Kidney (tissue), 13 donors: ENCODE measurements at regions not wholly inside any gene's neighbourhood (a gene's known extent, or its start where the extent isn't known, plus 50 kb on each side); places are given as distances from the start of the nearest gene placed in this dataset.
"Not testable (repeated sequence)": the region's sequence is repeated elsewhere in the genome, so short reads cannot be mapped to it uniquely, and the experiment has no call there.

ENCODE experiments used
- DNase-seq, 5 donors: peaks; one replicate each; pipeline ENCODE4 v3.0.0-alpha.2; 2013 to 2020
- FAIRE-seq: peaks from 2 replicates; lab custom pipeline; 2012; peaks lifted over from hg19 to GRCh38; lab: Jason Lieb, UNC
- H3K27ac ChIP-seq, 2 donors: one replicate each; pipeline ENCODE4 v1.7.0; 2013; ENCODE audit warnings: low read depth in 2 of 2, low read length in 2 of 2, inconsistent platforms in 1 of 2
- H3K27me3 ChIP-seq: one replicate; pipeline ENCODE4 v1.7.1; 2013; ENCODE audit warnings: low read length, inconsistent platforms; ENCODE audit not compliant: control insufficient read depth, insufficient read depth
- H3K36me3 ChIP-seq, 3 donors: one replicate each; pipeline versions ENCODE4 v1.7.0 to v1.7.1; 2013; ENCODE audit warnings: low read length in 3 of 3, control low read depth in 1 of 3, inconsistent platforms in 1 of 3; ENCODE audit not compliant: insufficient read depth in 3 of 3, control insufficient read depth in 2 of 3
- H3K4me1 ChIP-seq, 3 donors: one replicate each; pipeline versions ENCODE4 v1.7.0 to v1.7.1; 2013; ENCODE audit warnings: low read length in 3 of 3, inconsistent platforms in 1 of 3, low read depth in 1 of 3; ENCODE audit not compliant: control insufficient read depth in 2 of 3, insufficient read depth in 2 of 3
- H3K4me3 ChIP-seq, 3 donors: one replicate each; pipeline versions ENCODE4 v1.7.0 to v1.8.1; 2013; ENCODE audit warnings: low read length in 3 of 3, control low read depth in 1 of 3, inconsistent platforms in 1 of 3
- H3K9ac ChIP-seq, 3 donors: one replicate each; pipeline versions ENCODE4 v1.7.0 to v1.7.1; 2013; ENCODE audit warnings: low read length in 3 of 3, control low read depth in 1 of 3, inconsistent platforms in 1 of 3
- H3K9me3 ChIP-seq, 3 donors: one replicate each; pipeline versions ENCODE4 v1.7.0 to v1.7.1; 2013; ENCODE audit warnings: low read length in 3 of 3, control low read depth in 1 of 3, inconsistent platforms in 1 of 3; ENCODE audit not compliant: control insufficient read depth in 2 of 3, insufficient read depth in 1 of 3
- intact Hi-C: fragments of 100-400 bp; cut with DNase I; formaldehyde crosslinking; loops from one replicate; pipeline ENCODE4 v1.11.1; 2022
- TF ChIP-seq, protein P1 (sequence below): IDR thresholded peaks from 3 replicates; pipeline ENCODE4 v1.5.1; 2012; ENCODE audit warnings: mild to moderate bottlenecking, moderate library complexity, borderline replicate concordance; ENCODE audit not compliant: insufficient read depth; ENCODE audit errors: extremely low read depth
- donor health status: control.
- donor health status: control.
- donor health status: control.
- donor health status: control.
- donor health status: control.
- donor health status: DM: yes; HTN: yes; CAD: no.
- donor health status: Normal renal cell carcinoma (clear cell type).

DNA sequence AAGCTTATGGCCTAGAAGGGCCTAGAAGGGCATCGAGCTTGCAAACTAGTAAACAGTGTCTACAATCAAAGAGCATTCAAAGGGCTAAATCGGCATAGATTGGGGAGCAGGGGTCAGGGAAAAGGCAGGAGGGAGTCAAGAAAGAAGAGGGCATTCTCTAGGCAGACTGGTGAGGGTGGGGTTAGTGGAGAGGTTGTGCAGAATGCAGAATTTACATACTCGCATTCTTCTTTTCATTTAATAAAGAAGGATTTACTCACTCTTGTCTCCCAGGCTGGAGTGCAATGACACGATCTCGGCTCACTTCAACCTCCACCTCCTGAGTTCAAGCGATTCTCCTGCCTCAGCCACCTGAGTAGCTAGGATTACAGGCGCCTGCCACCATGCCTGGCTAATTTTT, 110.7 kb downstream of the TRIM43 start:
- Histone ChIP-seq H3K27ac (no peak overlapping the region), H3K4me1 (no peaks in the 10 kb centered on the region), H3K4me3 (no peak overlapping the region), H3K9ac (no peak overlapping the region), H3K36me3 (no peaks in the 10 kb centered on the region), H3K27me3 (no peaks in the 10 kb centered on the region), H3K9me3 (no peaks in the 10 kb centered on the region)
- intact Hi-C loops: no loop called here
- DNase-seq: no peak
- TF ChIP-seq, protein P1, sequence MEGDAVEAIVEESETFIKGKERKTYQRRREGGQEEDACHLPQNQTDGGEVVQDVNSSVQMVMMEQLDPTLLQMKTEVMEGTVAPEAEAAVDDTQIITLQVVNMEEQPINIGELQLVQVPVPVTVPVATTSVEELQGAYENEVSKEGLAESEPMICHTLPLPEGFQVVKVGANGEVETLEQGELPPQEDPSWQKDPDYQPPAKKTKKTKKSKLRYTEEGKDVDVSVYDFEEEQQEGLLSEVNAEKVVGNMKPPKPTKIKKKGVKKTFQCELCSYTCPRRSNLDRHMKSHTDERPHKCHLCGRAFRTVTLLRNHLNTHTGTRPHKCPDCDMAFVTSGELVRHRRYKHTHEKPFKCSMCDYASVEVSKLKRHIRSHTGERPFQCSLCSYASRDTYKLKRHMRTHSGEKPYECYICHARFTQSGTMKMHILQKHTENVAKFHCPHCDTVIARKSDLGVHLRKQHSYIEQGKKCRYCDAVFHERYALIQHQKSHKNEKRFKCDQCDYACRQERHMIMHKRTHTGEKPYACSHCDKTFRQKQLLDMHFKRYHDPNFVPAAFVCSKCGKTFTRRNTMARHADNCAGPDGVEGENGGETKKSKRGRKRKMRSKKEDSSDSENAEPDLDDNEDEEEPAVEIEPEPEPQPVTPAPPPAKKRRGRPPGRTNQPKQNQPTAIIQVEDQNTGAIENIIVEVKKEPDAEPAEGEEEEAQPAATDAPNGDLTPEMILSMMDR: no peak
- FAIRE-seq: no peak

GRCh38 chr2:95707161-95707560, 115.4 kb downstream of the TRIM43 start:
- H3K36me3 ChIP-seq, H3K4me3 ChIP-seq, H3K27ac ChIP-seq, H3K9me3 ChIP-seq, H3K4me1 ChIP-seq, H3K9ac ChIP-seq, H3K27me3 ChIP-seq, DNase-seq, intact Hi-C loops, FAIRE-seq: not testable (repeated sequence)

DNA sequence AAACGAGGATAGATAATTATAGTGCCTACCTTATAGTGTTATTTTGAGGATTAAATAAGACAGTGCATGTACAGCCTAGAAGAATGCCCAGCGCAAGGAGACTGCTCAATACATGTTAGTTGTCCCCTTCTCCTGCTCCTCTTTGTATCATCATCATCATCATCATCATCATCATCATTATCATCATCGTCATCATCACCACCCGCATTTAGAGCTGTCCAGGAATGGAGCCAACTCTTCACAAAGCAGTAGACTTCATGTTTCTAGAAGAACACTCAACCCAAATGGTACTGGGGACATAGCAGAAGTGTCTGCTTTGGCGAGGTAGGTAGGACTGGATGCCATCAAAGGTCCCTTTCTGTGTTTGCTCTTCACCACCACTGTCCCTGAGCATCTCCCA, 116.0 kb downstream of the TRIM43 start:
- H3K4me3 ChIP-seq: no peak overlapping the region
- no peaks in the 10 kb centered on the region for H3K9me3 ChIP-seq
- no peak overlapping the region for H3K9ac ChIP-seq
- FAIRE-seq (no peak), DNase-seq (no peak)
- no peaks in the 10 kb centered on the region for H3K27me3 ChIP-seq
- H3K36me3 ChIP-seq: no peaks in the 10 kb centered on the region
- no peaks in the 10 kb centered on the region for H3K4me1 ChIP-seq
- TF ChIP-seq, protein P1: no peak
- intact Hi-C loops: no loop called here
- no peak overlapping the region for H3K27ac ChIP-seq

GRCh38 chr2:95709831-95710230, 118.0 kb downstream of the TRIM43 start:
- intact Hi-C loops: no loop called here
- no peak overlapping the region for H3K9ac ChIP-seq
- no peaks in the 10 kb centered on the region for H3K4me1 ChIP-seq
- no peak for FAIRE-seq
- no peaks in the 10 kb centered on the region for H3K9me3 ChIP-seq
- H3K36me3 ChIP-seq: no peaks in the 10 kb centered on the region
- no peak overlapping the region for H3K27ac ChIP-seq
- DNase-seq: no peak
- H3K27me3 ChIP-seq: no peaks in the 10 kb centered on the region
- H3K4me3 ChIP-seq: no peak overlapping the region
- TF ChIP-seq, protein P1: no peak

DNA sequence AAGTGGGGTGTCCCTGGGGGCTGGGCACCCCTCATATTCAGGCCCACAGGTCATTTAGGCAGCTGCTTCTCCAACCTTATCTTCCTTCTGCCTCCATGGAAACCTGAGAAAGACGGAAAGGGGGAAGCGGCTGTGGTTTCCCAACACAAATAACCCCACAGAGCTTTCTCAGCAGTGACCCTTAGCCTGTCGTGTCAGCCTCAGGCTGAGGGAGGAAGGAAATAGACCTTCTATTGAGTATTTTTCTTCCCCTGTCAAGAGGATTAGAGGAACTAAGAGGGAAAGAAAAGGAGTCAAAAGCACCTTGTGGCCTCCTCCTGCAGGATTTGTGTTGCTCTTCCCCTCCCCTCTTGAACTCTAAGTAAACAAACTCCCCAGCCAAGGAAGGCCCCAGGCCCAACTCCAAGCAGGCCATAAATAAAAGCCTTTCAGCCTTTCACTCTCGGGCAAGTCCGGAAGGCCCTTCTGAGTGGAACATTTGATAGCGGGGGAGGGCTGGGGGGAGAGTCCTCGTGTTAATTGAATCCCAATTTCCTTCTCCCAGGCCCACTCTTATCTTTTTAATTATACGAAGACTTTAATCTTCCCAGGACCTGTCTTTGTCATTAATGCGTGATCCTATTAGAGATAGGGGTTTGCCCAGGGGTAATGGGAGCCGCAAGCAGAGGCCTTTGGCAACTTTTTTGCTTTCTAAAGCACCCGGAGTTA, 121.8 kb downstream of the TRIM43 start:
- not testable (repeated sequence) for FAIRE-seq
- peak in 4 of 5 donors; percentile 86 to 92 (median 86) for DNase-seq

DNA sequence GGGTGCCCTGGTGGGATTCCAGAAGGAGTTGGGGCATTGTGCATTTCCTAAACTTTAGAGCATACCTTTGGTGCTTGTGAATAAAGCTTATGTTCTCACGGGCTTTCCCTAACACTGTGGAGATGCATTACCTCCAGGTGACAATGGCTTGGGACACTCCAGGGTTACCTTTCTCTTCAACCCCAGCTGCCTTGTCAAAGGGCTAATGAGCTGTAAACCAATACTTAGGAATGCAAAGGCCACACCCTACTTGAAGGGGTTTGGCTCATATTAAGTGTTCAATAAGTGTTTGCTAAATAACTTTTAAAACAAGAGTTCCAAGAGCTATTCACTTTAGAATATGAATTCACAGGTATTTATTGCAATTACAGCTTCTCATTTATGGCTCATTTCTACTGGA, 122.6 kb downstream of the TRIM43 start:
- H3K9ac ChIP-seq, FAIRE-seq, H3K27me3 ChIP-seq, H3K4me1 ChIP-seq, H3K27ac ChIP-seq, H3K4me3 ChIP-seq, DNase-seq, H3K36me3 ChIP-seq, intact Hi-C loops, H3K9me3 ChIP-seq: not testable (repeated sequence)

More for the DNA sequence above, 121.8 kb downstream of the TRIM43 start:
- H3K9ac ChIP-seq, H3K27ac ChIP-seq, intact Hi-C loops, H3K27me3 ChIP-seq, H3K9me3 ChIP-seq, H3K4me3 ChIP-seq, H3K4me1 ChIP-seq, H3K36me3 ChIP-seq: not testable (repeated sequence)
